ENCODE measurements at regions not wholly inside any gene's neighbourhood (a gene's known extent, or its start where the extent isn't known, plus 50 kb on each side); places are given as distances from the start of the nearest gene placed in this dataset.
"Not testable (repeated sequence)": the region's sequence is repeated elsewhere in the genome, so short reads cannot be mapped to it uniquely, and the experiment has no call there.

DNA sequence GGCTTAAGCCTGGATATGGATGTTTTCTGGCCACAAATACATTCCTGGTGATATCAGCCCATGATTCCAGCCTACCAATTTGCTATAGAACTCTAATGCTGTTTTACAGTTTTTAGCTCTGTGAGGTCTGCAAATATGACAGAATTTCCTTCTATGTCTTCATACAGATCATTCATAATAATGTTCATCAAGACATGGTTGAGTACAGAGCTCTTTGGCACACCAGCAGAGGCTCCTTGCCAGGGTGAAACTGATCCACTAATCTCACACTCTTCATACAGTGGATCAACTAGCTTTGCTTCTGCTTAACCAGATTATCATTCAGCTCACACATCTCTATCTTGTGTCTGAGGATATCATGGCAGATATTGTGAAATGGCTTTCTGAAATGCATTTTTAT lies 672.1 kb downstream of the STK39 start:
- Mint-ChIP-seq H3K9me3 (no peaks in the 10 kb centered on the region), H3K4me3 (no peak overlapping the region), H3K27ac (no peak overlapping the region)

DNA sequence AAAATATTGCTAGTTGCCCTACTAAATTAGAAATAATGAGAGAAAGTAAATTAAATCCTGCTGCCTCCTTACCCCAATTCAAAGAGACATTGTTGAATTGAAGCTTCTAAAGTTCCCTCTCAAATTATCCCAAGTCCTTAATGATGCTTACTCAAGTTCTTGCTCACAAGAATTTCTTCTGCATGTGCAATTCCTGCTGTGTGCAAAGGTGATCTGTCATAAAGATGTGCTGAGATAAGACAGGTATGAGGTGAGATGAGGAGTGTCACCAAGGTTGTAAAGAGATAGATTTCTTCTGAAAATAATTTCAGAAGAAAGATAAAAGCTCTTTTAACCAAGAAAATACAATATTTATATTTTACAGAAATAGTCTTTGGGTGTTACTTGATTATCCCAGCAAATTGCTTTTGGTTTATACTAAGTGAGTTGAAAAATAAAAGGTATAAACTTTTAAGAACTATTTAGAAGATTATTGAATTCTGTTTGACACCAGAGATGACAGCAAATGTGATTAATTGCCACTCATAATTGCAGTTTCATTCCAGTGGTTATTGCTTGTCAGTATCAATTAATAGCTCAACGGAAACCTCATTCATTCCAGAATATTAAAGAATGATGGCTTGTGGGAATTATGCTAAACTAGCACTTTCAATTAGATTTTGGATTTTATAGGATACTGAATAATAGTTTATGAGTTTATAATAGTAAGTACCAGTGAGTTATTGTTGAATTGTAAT lies 674.3 kb downstream of the STK39 start:
- H3K9me3 Mint-ChIP-seq, result peaks cover 2% of the 10 kb centered on the region
- H3K4me3 Mint-ChIP-seq, result no peak overlapping the region
- TF ChIP-seq, protein P1, sequence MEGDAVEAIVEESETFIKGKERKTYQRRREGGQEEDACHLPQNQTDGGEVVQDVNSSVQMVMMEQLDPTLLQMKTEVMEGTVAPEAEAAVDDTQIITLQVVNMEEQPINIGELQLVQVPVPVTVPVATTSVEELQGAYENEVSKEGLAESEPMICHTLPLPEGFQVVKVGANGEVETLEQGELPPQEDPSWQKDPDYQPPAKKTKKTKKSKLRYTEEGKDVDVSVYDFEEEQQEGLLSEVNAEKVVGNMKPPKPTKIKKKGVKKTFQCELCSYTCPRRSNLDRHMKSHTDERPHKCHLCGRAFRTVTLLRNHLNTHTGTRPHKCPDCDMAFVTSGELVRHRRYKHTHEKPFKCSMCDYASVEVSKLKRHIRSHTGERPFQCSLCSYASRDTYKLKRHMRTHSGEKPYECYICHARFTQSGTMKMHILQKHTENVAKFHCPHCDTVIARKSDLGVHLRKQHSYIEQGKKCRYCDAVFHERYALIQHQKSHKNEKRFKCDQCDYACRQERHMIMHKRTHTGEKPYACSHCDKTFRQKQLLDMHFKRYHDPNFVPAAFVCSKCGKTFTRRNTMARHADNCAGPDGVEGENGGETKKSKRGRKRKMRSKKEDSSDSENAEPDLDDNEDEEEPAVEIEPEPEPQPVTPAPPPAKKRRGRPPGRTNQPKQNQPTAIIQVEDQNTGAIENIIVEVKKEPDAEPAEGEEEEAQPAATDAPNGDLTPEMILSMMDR (IDR thresholded peaks at IDR 0.05; ENCODE audit: unreplicated experiment in 3 of 3), result no peak
- H3K27me3 Mint-ChIP-seq (ENCODE audit: low read depth), result no peaks in the 10 kb centered on the region
- H3K4me1 Mint-ChIP-seq, result no peaks in the 10 kb centered on the region
- no peaks in the 10 kb centered on the region for H3K36me3 Mint-ChIP-seq (ENCODE audit: low read depth)
- no peak overlapping the region for H3K27ac Mint-ChIP-seq

More for the DNA sequence above, 672.1 kb downstream of the STK39 start:
- H3K27me3 Mint-ChIP-seq (ENCODE audit: low read depth), result no peaks in the 10 kb centered on the region
- TF ChIP-seq, protein P1 (IDR thresholded peaks at IDR 0.05; ENCODE audit: unreplicated experiment in 3 of 3), result no peak
- peaks cover 4% of the 10 kb centered on the region for H3K4me1 Mint-ChIP-seq
- no peaks in the 10 kb centered on the region for H3K36me3 Mint-ChIP-seq (ENCODE audit: low read depth)

DNA sequence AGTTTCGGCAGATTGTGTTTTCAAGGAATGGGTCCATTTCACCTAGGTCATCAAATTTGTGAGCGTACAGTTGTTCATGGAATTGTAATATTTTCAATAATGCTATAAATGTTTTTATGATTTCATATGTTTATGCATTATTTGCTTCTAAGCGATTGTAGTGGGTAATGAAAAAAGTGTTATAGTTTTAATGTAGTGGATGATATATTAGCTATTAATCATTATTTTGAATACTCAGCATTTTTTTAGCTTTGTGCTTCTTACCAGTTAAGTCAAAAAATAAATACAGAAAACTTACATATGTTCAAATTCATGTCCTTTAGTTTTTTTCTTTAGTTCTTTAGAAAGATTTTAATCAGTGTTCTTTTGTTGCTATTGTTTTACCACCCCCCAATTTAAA lies 677.0 kb downstream of the STK39 start:
- Mint-ChIP-seq H3K9me3 (peaks cover 11% of the 10 kb centered on the region), H3K4me1 (no peaks in the 10 kb centered on the region), H3K27ac (no peak overlapping the region), H3K27me3 (ENCODE audit: low read depth) (no peaks in the 10 kb centered on the region), H3K36me3 (ENCODE audit: low read depth) (peaks cover under 1% of the 10 kb centered on the region), H3K4me3 (no peak overlapping the region)
- TF ChIP-seq, protein P1 (IDR thresholded peaks at IDR 0.05; ENCODE audit: unreplicated experiment in 3 of 3), result no peak

DNA sequence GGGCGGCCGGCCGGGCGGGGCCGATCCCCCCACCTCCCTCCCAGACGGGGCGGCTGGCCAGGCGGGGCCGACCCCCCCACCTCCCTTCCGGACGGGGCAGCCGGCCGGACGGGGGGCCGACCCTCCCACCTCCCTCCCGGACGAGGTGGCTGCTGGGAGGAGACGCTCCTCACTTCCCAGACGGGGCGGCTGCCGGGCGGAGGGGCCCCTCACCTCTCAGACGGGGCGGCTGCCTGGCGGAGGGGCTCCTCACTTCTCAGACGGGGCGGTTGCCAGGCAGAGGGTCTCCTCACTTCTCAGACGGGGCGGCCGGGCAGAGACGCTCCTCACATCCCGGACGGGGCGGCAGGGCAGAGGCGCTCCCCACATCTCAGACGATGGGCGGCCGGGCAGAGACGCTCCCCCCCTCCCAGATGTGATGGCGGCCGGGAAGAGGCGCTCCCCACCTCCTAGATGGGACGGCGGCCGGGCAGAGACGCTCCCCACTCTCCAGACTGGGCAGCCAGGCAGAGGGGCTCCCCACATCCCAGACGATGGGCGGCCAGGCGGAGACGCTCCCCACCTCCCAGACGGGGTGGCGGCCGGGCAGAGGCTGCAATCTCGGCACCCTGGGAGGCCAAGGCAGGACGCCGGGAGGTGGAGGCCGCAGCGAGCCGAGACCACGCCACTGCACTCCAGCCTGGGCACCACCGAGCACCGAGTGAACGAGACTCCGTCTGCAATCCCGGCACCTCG lies 675.8 kb downstream of the XIRP2 start:
- Mint-ChIP-seq H3K9me3 (peaks cover 36% of the 10 kb centered on the region), H3K36me3 (ENCODE audit: low read depth) (peaks cover 23% of the 10 kb centered on the region)
- not testable (repeated sequence) for H3K4me3 Mint-ChIP-seq; H3K27ac Mint-ChIP-seq; H3K4me1 Mint-ChIP-seq; H3K27me3 Mint-ChIP-seq (ENCODE audit: low read depth)

DNA sequence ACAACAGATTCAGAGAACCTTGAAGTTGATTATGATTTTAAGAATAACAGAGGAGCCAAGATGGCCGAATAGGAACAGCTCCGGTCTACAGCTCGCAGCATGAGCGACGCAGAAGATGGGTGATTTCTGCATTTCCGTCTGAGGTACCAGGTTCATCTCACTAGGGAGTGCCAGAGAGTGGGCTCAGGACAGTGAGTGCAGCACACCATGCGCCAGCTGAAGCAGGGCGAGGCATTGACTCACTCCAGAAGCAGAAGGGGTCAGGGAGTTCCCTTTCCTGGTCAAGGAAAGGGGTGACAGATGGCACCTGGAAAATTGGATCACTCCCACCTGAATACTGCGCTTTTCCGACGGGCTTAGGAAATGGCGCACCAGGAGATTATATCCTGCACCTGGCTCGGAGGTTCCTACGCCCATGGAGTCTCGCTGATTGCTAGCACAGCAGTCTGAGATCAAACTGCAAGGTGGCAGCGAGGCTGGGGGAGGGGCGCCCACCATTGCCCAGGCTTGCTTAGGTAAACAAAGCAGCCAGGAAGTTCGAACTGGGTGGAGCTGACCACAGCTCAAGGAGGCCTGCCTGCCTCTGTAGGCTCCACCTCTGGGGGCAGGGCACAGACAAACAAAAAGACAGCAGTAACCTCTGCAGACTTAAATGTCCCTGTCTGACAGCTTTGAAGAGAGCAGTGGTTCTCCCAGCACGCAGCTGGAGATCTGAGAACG lies 670.2 kb downstream of the XIRP2 start:
- H3K4me3 Mint-ChIP-seq; H3K4me1 Mint-ChIP-seq; H3K27me3 Mint-ChIP-seq (ENCODE audit: low read depth); H3K27ac Mint-ChIP-seq: not testable (repeated sequence)
- H3K36me3 Mint-ChIP-seq (ENCODE audit: low read depth), result peaks cover 24% of the 10 kb centered on the region
- H3K9me3 Mint-ChIP-seq, result peaks cover 28% of the 10 kb centered on the region

DNA sequence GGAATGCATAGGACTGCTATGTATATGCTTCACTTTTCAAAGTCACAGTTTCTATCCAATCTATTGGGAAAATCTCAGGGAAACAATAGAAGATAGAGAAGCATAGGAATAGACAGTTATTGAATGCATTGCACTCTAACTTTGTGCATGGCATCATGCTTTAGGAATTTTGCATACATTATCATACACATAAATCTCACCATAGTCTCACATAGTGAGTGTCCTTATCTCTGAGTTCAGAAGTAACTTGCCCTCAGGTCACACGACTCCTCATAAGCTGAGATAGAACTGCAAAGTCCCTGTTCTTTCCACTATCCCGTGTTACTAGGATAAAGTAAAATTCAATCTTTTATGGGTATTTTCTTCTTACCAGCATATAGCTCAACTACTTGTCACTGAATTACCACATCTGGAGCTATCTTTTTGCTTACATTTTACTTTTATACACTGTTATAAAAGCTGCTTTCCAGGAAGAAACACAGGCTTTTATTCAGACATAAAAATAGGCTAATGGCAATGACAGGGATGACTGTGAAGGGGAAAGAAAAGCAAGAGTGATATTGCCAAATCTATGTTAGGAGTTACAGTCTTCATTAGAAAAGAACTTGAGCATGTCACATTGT lies 666.9 kb downstream of the XIRP2 start:
- Mint-ChIP-seq H3K4me1 (no peaks in the 10 kb centered on the region), H3K4me3 (no peak overlapping the region), H3K36me3 (ENCODE audit: low read depth) (peaks cover 15% of the 10 kb centered on the region), H3K27me3 (ENCODE audit: low read depth) (no peaks in the 10 kb centered on the region), H3K27ac (no peak overlapping the region), H3K9me3 (peaks cover 18% of the 10 kb centered on the region)
- TF ChIP-seq, protein P1 (IDR thresholded peaks at IDR 0.05; ENCODE audit: unreplicated experiment in 3 of 3), result no peak
